GM12873 (cell line): ENCODE measurements at regions not wholly inside any gene's neighbourhood (a gene's known extent, or its start where the extent isn't known, plus 50 kb on each side); places are given as distances from the start of the nearest gene placed in this dataset.

Experiments used
- TF ChIP-seq, protein P1 (sequence below): IDR thresholded peaks from 2 replicates; pipeline ENCODE4 v1.5.1; 2012; ENCODE audit warnings: low read depth, mild to moderate bottlenecking, moderate library complexity, low read length, control low read depth; ENCODE audit not compliant: insufficient read depth; ENCODE audit errors: missing control alignments

DNA sequence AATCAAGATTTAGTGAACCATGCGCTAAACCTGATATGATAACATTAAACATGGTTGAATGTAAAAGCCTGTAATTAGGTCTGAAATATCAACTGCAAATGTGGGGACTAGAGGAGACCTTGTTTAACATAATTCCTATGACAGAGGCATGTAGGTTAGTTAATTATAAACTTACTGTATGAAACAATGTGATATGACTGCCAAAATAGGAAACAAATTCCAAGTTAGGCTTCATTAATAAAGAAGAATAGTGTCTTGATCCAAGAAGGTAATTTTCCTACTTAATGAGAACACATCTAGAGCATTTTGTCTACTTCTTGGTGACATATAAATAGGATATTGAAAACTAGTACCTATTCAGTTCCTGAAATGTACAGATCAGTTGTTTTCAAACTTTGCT, 136.2 kb upstream of the TARS1 start:
- TF ChIP-seq, protein P1, sequence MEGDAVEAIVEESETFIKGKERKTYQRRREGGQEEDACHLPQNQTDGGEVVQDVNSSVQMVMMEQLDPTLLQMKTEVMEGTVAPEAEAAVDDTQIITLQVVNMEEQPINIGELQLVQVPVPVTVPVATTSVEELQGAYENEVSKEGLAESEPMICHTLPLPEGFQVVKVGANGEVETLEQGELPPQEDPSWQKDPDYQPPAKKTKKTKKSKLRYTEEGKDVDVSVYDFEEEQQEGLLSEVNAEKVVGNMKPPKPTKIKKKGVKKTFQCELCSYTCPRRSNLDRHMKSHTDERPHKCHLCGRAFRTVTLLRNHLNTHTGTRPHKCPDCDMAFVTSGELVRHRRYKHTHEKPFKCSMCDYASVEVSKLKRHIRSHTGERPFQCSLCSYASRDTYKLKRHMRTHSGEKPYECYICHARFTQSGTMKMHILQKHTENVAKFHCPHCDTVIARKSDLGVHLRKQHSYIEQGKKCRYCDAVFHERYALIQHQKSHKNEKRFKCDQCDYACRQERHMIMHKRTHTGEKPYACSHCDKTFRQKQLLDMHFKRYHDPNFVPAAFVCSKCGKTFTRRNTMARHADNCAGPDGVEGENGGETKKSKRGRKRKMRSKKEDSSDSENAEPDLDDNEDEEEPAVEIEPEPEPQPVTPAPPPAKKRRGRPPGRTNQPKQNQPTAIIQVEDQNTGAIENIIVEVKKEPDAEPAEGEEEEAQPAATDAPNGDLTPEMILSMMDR = no peak

DNA sequence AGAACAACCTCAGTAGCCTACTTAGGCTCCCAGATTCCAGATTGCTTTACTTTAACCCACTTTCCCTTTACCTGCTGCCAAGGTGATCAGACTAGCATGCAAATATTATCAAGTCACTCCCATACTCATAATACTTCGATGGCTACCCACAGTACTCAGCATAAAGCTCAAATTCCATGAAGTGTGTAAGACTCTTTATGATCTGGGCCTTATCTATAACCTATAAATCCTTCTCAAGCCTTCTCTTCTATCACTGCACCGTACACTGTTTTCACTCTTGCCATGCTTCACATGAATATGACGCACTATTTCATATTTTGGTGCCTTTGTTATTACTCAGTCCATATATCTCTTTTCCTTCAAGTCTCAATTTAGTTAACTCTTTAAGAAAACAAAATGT, 135.2 kb upstream of the TARS1 start:
- TF ChIP-seq, protein P1 = no peak

DNA sequence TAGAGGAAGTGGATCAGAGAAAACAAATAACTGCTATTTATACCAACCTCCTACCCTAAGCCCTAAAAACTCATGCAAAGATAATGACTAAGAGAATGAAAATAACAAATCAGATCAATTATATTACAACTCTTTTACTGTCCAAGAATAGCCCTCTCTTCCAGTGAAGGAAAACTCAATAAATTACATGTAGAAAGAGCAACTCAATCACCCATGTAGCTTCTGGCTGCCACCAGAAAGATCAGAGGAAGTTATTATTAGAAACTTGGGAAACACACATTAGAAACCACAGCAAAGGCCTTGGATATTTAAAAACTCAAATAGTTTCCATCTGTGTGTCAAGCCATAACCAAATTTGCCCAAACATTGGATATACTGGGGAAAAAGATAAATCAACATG, 134.0 kb upstream of the TARS1 start:
- TF ChIP-seq, protein P1 = no peak

DNA sequence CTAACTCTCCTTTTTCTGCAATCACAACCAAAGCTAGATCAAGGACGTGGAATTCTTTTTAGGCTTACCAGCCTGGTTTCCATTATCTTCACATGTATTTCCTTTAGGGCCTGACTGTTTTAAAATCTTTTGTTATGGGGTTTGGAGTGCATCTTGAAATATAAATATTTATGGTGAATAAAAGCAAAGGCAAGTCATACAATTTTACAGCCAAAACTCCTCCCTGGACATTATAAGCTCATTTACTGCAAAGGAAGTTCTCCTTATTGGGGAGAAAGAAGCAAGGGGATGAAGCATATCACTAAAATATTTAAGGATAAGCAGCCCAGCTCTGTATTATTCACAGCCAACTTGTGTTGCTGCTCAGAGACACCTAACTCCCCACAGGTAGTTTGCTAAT, 132.2 kb upstream of the TARS1 start:
- TF ChIP-seq, protein P1 = no peak

DNA sequence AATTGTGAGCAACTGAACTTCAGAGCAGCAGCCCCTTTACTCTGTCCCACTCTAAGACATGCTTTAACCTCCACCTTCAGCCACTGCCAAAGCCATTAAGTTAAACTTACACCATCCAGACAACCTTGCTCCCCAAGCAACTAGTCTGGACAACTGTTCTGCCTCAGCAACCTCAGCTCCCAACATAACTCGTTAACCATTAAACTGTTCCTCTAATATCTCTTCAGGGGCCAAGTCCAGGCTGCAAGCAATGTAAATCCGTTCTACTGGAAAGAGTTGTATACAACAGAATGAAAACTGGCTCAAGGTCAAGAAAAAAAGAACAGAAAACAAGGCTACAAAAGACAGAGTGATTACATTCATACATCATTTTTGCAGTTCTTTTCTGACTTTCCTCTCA, 131.7 kb upstream of the TARS1 start:
- TF ChIP-seq, protein P1 = no peak

DNA sequence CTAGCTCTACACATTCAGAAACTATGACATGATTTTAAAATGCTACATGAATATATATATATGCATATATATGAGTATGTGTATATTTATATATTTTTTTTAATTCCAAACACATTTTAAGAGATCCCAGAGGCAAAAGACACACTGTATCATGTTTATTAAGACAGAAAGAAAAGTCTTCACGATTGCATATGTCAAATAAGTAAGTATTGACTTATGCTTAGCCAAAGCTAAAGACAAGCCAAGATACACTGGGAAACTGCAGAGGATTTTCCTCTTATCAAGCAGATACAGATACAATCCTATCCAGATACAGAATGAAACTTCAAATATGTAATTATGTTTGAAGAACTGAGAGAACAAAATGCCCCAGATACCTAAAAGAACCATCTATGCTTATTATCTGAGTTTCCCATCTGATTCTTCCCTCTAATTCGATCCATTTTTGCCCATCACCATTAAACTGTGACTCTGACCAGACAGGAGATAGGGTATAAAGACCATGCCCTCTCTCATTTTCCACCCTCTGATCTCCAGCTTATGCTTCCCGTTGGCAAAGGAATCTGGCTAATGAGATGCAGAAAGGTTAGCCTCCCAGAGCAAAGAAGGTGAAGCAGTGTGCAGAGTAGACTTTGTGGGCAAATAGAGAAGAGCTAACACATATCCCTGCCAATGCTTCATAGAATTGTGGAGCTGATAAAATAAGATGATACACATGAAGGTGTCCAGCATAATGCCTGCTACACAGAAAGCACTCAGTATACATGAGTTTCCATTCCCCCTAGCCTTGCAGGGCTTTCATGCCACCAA, 131.0 kb upstream of the TARS1 start:
- TF ChIP-seq, protein P1 = no peak

DNA sequence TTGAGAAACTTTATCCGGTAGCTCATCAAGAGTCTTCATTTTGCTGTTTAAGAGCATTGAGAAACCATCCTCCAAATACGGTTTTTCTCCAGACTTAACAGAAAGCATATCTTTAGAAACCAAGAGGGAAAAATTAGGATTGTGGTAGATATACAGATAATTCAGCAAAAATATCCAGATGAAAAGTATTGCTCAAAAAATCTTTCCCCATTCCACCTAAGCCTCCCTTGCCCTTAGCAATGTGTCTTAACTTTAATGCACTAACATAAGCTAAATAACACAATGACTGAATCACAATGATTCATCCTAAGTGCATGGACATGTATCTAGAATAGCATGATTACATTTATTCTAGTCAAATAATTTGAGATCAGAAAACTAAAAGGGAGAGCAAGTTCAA, 130.3 kb upstream of the TARS1 start:
- TF ChIP-seq, protein P1 = no peak
